HFFc6 (cell line): ENCODE measurements at regions not wholly inside any gene's neighbourhood (a gene's known extent, or its start where the extent isn't known, plus 50 kb on each side); places are given as distances from the start of the nearest gene placed in this dataset.
"Not testable (repeated sequence)": the region's sequence is repeated elsewhere in the genome, so short reads cannot be mapped to it uniquely, and the experiment has no call there.

ENCODE experiments used
- DNase-seq: peaks from one replicate; pipeline ENCODE4 v3.0.0-alpha.2; 2018
- H3K27ac Mint-ChIP-seq: 2 replicates; pipeline ENCODE4 v1.8.0; 2020; ENCODE audit warnings: mild to moderate bottlenecking, mixed read lengths
- H3K27me3 Mint-ChIP-seq: 2 replicates; pipeline ENCODE4 v1.8.0; 2021; ENCODE audit warnings: mild to moderate bottlenecking, moderate library complexity, mixed read lengths; ENCODE audit not compliant: insufficient read depth
- H3K36me3 Mint-ChIP-seq: 2 replicates; pipeline ENCODE4 v1.8.0; 2021; ENCODE audit warnings: low read depth, mixed read lengths
- H3K4me1 Mint-ChIP-seq: 2 replicates; pipeline ENCODE4 v1.8.0; 2020; ENCODE audit warnings: low read depth, mixed read lengths
- H3K4me3 Mint-ChIP-seq: 2 replicates; pipeline ENCODE4 v1.8.0; 2020; ENCODE audit warnings: mild to moderate bottlenecking, moderate library complexity, mixed read lengths
- H3K9me3 Mint-ChIP-seq: 2 replicates; pipeline ENCODE4 v1.8.0; 2020; ENCODE audit warnings: mild to moderate bottlenecking, mixed read lengths
- CTCF ChIP-seq: fragments of 200-600 bp; sonication (generic); IDR thresholded peaks from 2 replicates; pipeline ENCODE4 v1.5.0; 2021; ENCODE audit warnings: antibody characterized with exemption, mild to moderate bottlenecking

- no peak for TF ChIP-seq CTCF
- Mint-ChIP-seq H3K27ac (no peak overlapping the region), H3K9me3 (peaks cover 56% of the 10 kb centered on the region), H3K4me1 (no peaks in the 10 kb centered on the region), H3K4me3 (no peak overlapping the region), H3K27me3 (no peaks in the 10 kb centered on the region; the same call in 1 of the 2 replicates), H3K36me3 (peaks cover 8% of the 10 kb centered on the region; the same call in 1 of the 2 replicates)
- no peak for DNase-seq
These were observed 211.8 kb upstream of the FOXK1 start for GRCh38 chr7:4470246-4470645.

DNA sequence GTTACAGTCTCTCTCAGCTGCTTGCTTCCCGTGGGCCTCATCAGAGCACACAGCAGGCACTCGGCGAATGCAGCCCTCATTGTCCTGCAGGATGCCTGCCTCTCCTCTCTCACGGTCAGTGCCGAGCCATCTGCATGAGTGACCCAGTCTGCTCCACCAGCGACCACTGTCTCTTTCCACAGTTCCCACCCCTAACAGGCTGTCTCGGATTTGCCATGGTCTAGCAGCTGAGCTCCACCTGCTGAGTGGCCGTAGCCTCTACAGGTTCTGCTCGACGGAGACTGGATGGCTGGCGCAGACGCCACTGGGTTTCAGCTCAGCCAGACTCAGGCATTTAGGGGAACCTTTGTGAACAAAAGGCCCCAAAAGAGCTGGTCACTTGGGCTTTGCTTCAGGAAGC lies 209.4 kb upstream of the FOXK1 start:
- Mint-ChIP-seq H3K9me3 (peaks cover 61% of the 10 kb centered on the region), H3K4me1 (no peaks in the 10 kb centered on the region), H3K4me3 (no peak overlapping the region), H3K27me3 (no peaks in the 10 kb centered on the region; the same call in 1 of the 2 replicates), H3K27ac (no peak overlapping the region), H3K36me3 (peaks cover 6% of the 10 kb centered on the region; the same call in 1 of the 2 replicates)
- TF ChIP-seq CTCF, result no peak
- no peak for DNase-seq

- Mint-ChIP-seq H3K27me3 (peaks cover 2% of the 10 kb centered on the region), H3K27ac (no peak overlapping the region), H3K4me1 (no peaks in the 10 kb centered on the region), H3K36me3 (peaks cover 6% of the 10 kb centered on the region; the same call in 1 of the 2 replicates), H3K4me3 (no peak overlapping the region), H3K9me3 (peaks cover 42% of the 10 kb centered on the region)
- DNase-seq, result peak; percentile 24
- TF ChIP-seq CTCF, result peak; percentile 69
These were observed 202.6 kb upstream of the FOXK1 start for GRCh38 chr7:4479367-4480039.

DNA sequence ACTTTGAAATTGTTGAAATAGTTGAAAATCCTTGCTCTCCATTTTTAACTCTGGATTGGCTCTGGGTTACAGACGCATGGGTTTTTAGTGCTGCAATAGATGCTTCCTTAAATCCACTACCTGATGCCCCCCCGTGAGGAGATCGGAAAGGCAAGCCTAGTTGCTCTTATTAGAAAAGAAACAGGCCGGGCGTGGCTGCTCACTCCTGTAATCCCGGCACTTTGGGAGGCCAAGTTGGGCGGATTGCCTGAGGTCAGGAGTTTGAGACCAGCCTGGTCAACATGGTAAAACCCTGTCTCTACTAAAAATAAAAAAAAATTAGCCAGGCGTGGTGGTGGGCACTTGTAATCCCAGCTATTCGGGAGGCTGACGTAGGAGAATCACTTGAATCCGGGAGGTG lies 202.0 kb upstream of the FOXK1 start:
- not testable (repeated sequence) for DNase-seq, H3K4me3 Mint-ChIP-seq, H3K27ac Mint-ChIP-seq, H3K4me1 Mint-ChIP-seq, H3K27me3 Mint-ChIP-seq, H3K36me3 Mint-ChIP-seq
- peaks cover 43% of the 10 kb centered on the region for H3K9me3 Mint-ChIP-seq

- H3K27ac Mint-ChIP-seq, result no peak overlapping the region
- peaks cover 3% of the 10 kb centered on the region for H3K27me3 Mint-ChIP-seq
- no peak overlapping the region for H3K4me3 Mint-ChIP-seq
- no peak for DNase-seq
- peaks cover 60% of the 10 kb centered on the region for H3K9me3 Mint-ChIP-seq
- H3K4me1 Mint-ChIP-seq, result no peaks in the 10 kb centered on the region
- H3K36me3 Mint-ChIP-seq, result no peaks in the 10 kb centered on the region
- no peak for TF ChIP-seq CTCF
These were observed 198.2 kb upstream of the FOXK1 start for GRCh38 chr7:4483851-4484250.

DNA sequence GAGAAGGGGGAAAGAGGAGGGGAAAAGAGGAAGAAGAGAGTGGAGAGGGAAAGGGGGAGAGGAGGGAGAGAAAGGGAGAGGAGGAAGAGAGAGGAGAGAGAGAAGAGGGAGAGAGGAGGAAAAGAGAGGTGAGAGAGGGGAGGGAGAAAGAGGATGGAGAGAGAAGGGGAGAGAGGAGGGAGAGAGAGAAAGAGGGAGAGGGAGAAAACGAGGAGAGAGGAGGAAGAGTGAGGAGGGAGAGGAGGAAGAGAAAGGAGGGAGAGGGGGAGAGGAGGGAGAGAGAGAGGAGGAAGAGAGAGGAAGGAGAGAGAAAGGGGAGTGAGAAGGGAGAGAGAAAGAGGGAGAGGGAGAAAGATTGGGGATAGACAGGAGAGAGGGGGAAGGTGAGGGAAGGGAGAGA lies 197.6 kb upstream of the FOXK1 start:
- TF ChIP-seq CTCF, result no peak
- no peaks in the 10 kb centered on the region for H3K4me1 Mint-ChIP-seq
- H3K9me3 Mint-ChIP-seq, result peaks cover 64% of the 10 kb centered on the region
- no peak overlapping the region for H3K27ac Mint-ChIP-seq
- H3K36me3 Mint-ChIP-seq, result no peaks in the 10 kb centered on the region; the same call in 1 of the 2 replicates
- peaks cover 2% of the 10 kb centered on the region for H3K27me3 Mint-ChIP-seq
- no peak overlapping the region for H3K4me3 Mint-ChIP-seq
- no peak for DNase-seq
